ENCODE measurements at regions not wholly inside any gene's neighbourhood (a gene's known extent, or its start where the extent isn't known, plus 50 kb on each side); places are given as distances from the start of the nearest gene placed in this dataset.
"Not testable (repeated sequence)": the region's sequence is repeated elsewhere in the genome, so short reads cannot be mapped to it uniquely, and the experiment has no call there.

GRCh38 chr10:125554016-125554703, 128.8 kb downstream of the TEX36 start:
- DNase-seq (ENCODE audit: low spot score), result no peak

DNA sequence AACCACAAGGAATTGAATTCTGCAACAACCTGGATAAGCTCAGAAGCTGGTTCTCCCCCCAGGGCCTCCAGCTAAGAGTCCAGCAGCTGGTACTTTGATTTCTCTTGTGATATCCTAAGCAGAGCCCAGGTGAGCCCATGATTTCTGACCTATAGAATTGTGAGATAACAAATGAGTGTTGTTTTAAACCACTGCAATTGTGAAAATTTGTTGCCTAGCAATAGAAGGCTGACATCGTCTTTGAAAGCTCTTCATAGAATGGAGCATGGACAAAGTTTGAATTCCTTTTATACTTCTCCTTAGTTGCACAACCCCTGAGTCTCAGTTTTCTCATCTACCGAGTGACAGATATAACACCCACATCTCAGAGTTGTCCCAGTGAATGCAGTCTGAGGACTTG, 129.9 kb downstream of the TEX36 start:
- no peak for DNase-seq (ENCODE audit: low spot score)

- DNase-seq (ENCODE audit: low spot score), result no peak
Measured at GRCh38 chr10:125551247-125551646, 131.7 kb downstream of the TEX36 start.

DNA sequence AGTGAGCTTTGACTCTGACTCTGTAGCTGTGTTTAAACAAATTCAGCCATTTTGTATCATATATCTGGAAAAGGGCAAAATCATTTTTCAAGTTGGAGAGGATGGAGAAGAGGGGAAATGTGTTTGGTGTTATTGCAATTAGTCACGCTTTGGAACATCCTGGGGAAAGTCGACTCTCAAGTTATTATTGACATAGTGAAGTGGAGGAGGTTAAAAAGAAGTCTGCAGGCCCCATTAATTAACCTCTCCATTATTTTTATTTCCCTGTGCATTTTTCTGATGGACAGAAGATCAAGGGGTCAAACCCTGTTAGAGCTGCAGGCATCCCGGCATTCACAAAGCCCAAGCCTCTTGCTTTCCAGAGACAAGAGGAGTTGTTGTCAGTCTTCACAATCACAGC, 132.6 kb downstream of the TEX36 start:
- no peak for DNase-seq (ENCODE audit: low spot score)

DNA sequence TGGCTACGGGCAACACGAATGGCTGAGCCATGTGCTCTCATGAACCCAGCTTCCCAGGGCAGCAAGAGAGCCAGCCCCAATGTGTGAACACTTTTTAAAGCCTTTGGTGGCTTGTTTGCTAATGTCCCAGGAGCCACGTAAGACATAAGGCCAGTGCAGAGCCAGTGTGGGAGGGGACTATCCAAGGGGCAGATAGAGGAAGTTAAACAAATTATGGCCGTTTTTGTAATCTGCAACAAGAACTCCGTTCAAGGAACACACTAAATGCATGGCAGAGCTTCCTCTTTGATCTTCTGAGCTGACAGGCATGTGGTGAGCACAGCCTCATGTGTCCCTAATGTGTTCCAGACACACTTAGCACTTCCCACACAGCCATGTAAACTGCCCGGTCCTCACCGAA, 133.3 kb downstream of the TEX36 start:
- DNase-seq (ENCODE audit: low spot score), result no peak

DNA sequence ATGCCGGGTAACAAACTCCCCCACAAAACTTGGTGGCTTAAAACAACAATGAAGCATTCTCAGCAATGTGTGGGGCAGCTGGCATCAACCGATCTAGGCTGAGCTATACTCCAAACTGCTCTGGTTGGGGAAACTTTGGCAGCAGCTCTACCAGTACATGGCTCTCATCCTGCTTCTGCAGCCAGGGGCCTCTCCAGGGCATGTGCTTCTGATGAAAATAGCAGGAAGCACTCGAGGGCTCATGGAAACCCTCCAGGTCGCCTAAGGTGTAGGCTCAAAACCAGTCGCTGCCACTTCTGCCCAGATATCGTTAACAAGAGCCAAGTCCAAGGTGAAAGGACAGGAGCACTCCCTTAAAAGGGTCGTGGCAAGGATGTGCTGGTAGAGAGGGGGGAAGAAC, 134.1 kb downstream of the TEX36 start:
- no peak for DNase-seq (ENCODE audit: low spot score)

DNA sequence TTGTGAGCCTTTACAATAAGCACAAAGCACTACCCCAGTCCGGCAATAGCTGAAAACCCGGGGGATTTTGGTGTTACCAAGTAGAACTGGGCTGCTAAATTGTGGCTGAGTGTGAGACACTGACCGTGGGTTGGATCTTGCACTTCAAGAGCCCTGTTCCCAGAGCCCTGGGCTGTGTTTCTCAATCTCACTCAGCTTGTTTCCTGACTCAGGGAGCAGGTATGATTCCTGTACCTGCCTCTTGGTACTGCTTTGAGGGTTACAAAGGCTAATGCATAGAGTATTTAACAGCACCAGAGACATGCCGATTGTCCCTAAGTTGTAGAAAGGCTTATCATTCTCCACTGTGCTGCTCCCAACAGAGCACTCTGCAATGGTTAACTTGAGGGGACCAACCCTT, 134.6 kb downstream of the TEX36 start:
- no peak for DNase-seq (ENCODE audit: low spot score)

DNA sequence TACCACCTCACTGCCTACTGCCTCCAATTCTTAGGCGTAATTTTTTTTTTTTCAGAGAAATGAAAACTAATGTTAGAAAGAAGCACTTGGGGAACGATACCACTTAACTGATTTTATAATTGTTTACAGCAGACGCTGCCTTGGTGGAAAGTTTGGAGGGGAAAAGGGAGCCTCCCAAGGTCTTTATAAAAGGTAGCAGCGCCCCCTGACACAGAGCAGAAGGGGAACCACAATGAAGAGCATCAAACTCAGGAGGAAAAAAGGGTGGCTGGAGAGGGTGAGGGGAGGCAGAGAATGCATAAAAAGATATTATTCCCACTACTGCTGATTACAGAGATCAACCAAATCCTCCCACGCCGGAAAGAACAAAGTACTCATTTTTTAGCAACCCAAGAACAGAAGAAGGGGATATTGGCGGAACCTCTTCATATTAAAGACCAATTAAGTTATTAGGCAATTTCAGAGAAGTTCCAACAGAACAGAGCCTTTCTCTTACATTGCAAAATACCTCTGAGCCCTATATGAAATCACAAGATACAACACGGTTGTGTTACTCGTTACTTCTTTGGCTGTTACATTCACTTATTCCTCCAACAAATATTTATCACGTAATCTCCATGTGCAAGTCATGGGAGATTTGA, 135.8 kb downstream of the TEX36 start:
- no peak for DNase-seq (ENCODE audit: low spot score)

GRCh38 chr10:125543796-125544195, 139.2 kb downstream of the TEX36 start:
- DNase-seq (ENCODE audit: low spot score), result no peak

GRCh38 chr10:125538947-125539731, 143.8 kb downstream of the TEX36 start:
- no peak for DNase-seq (ENCODE audit: low spot score)

DNA sequence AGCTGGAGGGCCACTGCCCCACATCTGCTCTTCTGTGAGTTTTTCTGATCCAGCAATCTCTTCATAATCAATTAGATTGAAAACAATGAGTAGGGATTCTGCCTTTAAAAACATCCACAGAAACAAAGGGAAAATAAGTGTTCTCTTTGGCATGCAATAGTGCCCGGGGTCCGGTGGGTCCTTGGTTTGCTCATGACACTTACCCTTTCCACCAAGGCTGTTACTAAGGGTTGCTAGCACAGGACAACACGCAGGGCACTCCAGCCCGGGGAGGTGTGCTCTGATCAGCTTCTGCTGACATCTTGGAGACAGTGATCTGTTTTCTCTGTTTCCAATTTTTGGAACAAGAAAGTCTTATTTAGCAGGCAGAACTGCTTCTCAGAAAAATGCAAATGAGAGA, 146.7 kb downstream of the TEX36 start:
- DNase-seq (ENCODE audit: low spot score), result no peak

DNA sequence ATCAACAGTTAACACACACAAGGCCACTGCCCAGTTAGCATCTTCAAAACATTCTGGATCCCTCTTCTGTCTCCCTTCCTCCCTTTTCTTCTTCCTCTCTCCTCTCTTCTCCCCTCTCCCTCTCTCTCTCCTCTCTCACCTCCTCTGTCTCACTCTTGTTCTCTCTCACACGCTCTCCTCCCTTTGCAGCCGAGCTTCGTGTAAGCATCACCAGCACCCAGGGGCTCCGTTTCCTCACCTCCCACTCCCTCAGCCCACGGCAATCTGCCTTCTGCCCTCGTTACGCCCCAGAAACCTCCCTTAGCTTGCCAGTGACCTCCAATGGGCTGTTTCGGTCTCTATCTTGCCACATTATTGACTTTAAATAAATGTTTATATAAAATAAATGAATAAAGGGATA, 147.4 kb downstream of the TEX36 start:
- DNase-seq (ENCODE audit: low spot score), result no peak

GRCh38 chr10:125534515-125534914, 148.4 kb downstream of the TEX36 start:
- DNase-seq (ENCODE audit: low spot score), result no peak

DNA sequence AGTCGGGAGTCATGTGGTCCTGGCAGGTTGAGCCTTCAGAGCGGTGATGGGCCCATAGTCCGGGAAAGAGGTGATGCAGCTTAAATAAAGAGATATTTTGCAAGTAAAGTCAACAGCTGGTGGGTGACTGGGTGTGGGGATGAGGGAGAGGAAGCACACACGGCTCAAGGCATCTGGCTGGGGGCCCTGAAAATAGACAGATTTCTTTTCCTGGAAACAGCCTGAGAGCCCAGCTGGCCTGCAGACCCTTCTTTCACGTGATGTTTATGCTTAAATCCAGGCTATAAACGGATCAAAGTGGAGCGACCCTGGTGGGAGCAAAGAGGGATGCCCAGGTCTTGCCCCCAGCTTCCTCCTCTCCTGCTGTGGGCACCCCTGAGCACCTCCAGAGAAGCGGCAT, 149.1 kb downstream of the TEX36 start:
- no peak for DNase-seq (ENCODE audit: low spot score)

DNA sequence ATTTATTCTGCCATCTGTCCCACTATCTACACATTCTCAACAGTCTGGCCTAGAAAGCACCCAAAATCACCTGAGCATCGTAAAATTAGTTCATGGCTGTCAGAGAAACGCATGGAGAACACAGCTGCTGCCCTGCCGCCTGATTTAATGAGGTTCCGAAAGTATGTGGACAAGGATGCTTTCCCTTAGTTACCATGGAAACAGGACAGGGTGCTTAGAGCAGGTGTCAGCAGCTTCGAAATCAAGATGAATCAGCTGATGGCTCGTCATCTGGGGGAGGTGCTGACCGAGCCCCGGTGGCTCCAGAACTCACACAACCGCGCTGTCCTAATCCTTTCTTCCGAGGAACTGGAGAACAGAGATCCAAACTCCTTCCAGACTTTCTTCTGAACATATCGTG, 151.5 kb downstream of the TEX36 start:
- no peak for DNase-seq (ENCODE audit: low spot score)

DNA sequence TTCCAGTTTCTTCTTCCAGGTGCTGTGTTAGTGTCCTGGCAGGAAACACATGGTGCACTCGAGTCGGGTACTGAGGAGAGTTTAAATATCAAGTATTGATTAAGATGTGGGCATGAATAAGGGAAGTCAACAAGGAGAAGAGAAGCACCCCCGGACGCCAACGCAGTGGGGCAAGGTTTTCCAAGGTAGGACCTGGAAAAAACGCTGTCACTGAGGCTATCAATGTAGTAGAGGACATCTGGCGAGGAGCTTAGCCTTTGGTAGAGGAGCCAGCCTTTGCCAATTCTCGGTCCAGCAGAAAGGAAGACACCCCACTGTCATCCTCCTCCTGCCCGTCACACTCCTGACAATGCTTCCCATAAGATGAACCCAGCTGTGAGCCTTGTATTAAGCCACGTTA, 159.6 kb downstream of the TEX36 start:
- DNase-seq (ENCODE audit: low spot score), result no peak

- DNase-seq (ENCODE audit: low spot score), result no peak
Measured at GRCh38 chr10:125521721-125522680, 161.0 kb downstream of the TEX36 start.

GRCh38 chr10:125520968-125521367, 162.0 kb downstream of the TEX36 start:
- no peak for DNase-seq (ENCODE audit: low spot score)

- DNase-seq (ENCODE audit: low spot score), result not testable (repeated sequence)
Measured at GRCh38 chr10:125518397-125518796, 164.6 kb downstream of the TEX36 start.

DNA sequence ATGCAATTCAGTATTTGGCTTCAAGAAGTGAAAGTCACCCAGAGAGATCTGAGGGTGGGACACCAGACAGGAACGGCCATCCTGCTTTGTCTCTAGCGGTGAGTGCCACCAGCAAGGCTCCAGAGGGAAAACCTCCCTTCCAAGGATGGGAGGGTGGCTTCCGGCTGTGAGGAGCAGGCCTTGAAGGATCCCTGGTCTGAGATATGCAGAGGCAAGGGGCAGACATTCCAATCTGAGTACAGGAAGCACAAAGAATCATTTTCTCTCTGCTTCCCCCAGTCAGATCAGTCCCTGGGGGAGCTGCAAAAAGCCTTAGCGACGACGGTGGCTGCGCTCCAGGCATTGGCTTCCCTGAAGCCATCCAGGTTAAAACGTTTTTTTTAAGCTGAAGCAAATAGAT, 167.4 kb downstream of the TEX36 start:
- no peak for DNase-seq (ENCODE audit: low spot score)

- DNase-seq (ENCODE audit: low spot score), result no peak
Measured at GRCh38 chr10:125514206-125515162, 168.5 kb downstream of the TEX36 start.
